HG02943 (cell line): ENCODE measurements at regions not wholly inside any gene's neighbourhood (a gene's known extent, or its start where the extent isn't known, plus 50 kb on each side); places are given as distances from the start of the nearest gene placed in this dataset.
A peak's percentile ranks its signal among the peaks of the same experiment; 100 is the strongest.
"Not testable (repeated sequence)": the region's sequence is repeated elsewhere in the genome, so short reads cannot be mapped to it uniquely, and the experiment has no call there.

Source experiments
- ATAC-seq: cut with Tn5 transposase; IDR thresholded peaks from one replicate; pipeline ENCODE4 v1.9.1; 2021; ENCODE audit warnings: mild to moderate bottlenecking, low read depth, moderate library complexity; ENCODE audit not compliant: unreplicated experiment

GRCh38 chr12:74676955-74677354, 139.3 kb downstream of the ATXN7L3B start:
- not testable (repeated sequence) for ATAC-seq

DNA sequence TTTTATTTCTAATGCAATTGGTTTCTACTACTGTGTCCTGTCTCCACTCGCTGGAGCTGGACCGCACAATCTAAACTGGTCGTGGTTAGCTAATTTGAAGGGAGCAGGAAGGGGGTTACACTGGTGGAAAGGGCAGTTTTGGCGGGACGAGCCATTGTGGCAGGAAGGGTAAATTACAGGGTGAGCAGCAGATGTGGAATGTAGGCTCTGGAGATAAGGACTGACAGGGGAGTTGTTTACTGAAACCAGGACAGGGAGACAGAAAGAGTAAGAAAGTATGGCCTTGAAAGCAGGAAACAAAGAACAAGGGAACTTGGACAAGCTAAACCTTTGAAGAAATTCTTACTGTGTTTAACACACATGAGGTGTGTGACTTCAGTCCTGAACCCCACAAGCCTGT, 147.8 kb downstream of the ATXN7L3B start:
- no peak for ATAC-seq

DNA sequence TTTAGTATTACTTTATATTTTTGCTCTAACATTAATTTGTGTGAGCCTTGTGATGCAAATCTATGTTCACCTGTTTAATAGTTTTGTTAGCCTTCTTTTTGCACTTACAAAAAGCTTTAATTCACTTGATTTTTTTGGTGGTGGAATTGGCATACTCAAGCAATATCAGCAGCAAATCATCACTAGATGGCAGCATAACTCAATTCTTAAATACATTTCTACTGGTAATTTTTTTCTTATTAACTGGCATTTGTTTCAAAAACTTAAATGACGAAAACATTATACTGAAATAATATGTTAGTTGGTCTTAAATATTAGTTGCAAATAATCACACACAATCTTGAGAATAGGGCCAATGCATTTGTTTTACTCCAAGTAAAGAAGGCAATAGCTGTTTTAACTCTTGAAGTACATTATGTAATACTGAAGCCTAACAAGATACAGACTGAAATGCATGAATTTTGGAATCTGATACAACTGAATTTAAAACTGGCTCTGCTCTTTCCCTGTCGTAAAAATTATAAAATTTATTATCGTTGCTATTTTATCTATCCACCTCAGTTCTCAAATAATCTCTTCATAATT, 151.5 kb downstream of the ATXN7L3B start:
- no peak for ATAC-seq

- no peak for ATAC-seq
Observed at GRCh38 chr12:74689929-74690328, 152.3 kb downstream of the ATXN7L3B start.

- no peak for ATAC-seq
Observed at GRCh38 chr12:74719447-74719846, 181.8 kb downstream of the ATXN7L3B start.

DNA sequence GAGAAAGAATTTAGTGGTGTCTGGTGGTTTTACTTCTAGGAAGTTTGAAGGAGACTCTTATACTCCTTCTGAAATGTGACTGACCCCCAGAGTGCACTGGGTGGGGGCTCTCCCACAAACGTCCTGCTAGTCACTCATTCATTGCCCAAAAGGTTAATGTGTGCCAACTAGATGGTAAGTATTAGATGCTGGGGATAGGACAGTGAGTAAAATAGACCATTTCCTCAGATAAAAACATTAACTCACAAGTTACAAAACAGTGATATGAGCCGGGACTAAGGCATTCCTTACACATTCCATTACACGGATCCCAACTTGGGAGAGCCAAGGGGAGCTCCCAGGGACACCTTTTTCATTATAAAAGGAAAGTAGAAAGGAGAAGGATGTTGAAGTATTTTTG, 185.1 kb downstream of the ATXN7L3B start:
- peak; percentile 69 for ATAC-seq

DNA sequence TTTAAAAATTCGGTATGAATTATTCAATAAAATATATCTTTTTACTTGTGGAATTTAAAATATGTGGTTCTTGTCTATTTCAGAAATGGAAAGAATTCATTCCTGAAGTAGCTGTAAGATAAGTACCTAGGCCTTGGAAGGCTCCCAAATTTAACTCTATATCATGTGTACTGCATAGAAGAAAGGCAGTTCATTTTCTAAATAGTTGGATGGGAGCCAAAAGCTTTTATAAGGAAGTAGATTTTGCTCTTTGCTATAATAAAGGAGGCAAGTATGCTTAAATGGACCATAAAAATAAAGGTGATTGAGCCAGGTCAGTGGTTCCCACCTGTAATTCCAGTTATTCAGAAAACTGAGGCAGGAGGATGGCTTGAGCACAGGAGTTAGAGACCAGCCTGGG, 187.5 kb downstream of the ATXN7L3B start:
- ATAC-seq, result no peak

DNA sequence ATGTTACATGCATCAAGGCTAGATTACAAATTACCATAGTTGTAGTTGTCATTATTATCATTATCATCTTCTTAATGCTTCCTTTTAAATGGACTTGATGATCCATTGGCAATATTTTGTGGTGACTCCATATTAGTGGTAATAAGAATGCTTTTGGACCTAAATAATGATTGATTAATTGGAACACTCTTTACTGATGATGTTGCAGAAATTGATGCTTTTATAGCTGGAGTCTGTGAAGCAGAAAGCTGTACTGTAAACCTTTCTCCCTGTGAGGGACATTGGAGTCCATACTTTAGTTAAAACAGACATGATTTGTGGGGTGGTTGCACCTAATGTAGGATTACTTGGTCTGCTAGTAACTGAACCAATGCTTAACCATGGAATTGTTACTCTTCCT, 190.4 kb downstream of the ATXN7L3B start:
- no peak for ATAC-seq

DNA sequence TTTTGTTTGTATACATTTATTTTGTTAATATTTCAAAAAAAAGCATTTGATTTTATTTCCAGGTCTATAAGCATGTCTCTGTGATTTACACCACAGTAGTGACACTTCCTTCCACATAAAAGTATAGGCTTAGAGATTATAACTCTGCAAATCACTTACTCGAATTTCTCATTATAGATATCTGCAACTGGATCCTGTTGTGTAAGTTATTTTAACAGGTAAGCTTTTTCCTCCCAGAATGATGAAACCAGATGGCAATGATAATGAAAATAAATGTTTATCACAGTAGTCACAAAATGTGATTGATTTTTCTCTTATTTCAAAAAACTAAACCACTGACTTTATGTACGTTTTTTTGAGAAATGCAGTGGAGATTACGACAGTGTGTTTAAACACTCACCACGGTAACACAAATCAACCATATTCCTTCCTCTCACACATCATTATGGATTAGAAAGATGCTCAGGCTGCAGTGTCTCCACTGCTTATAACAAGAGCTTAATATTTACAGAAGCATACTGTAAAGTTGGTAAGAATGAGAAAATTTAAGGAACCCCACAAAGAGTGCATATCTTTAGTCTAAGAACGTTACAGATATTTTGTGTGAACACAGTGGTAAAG, 194.6 kb downstream of the ATXN7L3B start:
- ATAC-seq, result no peak

GRCh38 chr12:74732826-74733225, 195.2 kb downstream of the ATXN7L3B start:
- ATAC-seq, result no peak

GRCh38 chr12:74741112-74741511, 203.5 kb downstream of the ATXN7L3B start:
- no peak for ATAC-seq

DNA sequence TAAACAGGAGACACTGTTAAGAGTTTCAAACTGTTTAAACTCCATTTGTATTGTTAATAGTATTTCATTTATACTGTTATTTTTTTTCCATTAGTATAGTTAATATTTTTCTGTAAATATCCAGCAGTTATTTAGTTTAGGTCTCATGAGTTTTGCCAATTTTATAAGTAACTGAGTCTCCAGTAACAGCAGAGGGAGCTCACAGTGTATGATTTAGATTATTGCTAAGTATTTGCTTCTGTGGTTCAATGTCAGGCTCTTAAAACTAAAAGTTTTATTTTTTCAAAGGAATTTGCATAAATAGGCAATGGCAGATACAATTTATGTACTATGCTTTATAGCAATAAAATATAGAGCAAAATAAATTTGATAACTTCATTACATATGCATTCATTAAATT, 209.7 kb downstream of the ATXN7L3B start:
- ATAC-seq, result no peak

- no peak for ATAC-seq
Observed at GRCh38 chr12:74751441-74751840, 213.8 kb downstream of the ATXN7L3B start.

DNA sequence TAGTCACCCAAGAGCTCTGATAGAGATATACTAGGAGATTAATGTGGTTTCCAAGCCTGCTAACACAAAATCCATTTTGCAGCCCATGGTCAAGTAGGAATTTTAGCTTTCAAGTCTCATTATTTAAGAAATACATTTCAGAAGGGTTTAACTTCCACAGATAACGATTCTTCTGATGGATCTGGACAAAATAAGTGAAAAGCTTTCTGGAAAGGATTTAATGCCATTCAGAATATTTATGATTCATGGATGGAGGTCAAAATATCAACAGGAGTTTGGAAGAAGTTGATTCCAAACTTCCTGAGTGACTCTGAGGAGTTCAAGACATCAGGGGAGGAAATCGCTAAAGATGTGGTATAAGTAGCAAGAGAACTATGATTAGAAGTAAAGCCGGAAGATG, 214.6 kb downstream of the ATXN7L3B start:
- ATAC-seq, result no peak

- no peak for ATAC-seq
Observed at GRCh38 chr12:74770552-74770951, 232.9 kb downstream of the ATXN7L3B start.

GRCh38 chr12:74775276-74775675, 237.6 kb downstream of the ATXN7L3B start:
- no peak for ATAC-seq

DNA sequence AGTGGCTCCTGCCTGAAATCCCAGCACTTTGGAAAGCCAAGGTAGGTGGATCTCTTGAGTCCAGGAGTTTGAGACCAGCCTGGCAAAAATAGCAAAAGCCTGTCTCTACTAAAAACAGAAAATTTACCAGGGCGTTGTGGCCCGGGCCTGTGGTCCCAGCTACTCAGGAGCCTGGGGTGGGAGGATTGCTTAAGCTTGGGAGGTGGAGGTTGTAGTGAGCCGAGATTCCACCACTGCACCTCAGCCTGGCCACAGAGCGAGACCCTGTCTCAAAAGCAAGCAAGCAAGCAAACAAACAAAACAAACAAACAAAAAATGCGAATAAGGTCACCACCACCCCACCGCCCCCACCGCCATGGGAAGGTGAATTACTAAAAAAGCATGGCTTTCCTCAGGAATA, 238.7 kb downstream of the ATXN7L3B start:
- ATAC-seq, result no peak

DNA sequence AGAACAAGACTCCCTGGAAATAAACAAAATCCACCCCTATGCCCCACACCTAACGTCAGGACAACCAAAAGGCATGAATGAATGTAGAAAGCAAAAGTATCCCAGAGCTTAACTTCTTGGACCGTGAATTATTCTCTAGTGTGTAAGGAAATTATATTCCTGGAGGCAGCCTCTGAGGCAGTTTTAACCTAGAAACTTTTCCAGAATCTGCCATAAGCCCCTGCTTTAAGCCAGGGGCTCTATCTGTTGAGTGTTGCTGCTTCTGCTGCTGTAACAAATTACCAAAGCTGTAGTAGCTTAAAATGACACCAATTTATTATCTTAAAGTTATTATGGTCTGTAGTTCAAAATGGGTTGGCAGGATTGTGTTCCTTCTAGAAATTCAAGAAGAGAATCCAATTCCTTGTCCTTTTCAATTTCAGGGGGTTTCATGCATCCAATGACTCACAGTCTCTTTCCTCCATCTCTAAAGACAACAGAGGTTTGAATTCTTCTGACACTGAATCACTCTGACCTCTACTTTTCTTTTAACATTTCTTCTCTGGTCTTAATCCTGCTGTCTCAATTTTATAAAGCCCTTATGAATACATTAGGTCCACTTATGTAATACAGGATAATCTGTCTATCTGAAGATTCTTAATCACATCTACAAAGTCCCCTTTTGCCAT, 242.7 kb downstream of the ATXN7L3B start:
- no peak for ATAC-seq

- not testable (repeated sequence) for ATAC-seq
Observed at GRCh38 chr12:74780850-74781241, 243.2 kb downstream of the ATXN7L3B start.

DNA sequence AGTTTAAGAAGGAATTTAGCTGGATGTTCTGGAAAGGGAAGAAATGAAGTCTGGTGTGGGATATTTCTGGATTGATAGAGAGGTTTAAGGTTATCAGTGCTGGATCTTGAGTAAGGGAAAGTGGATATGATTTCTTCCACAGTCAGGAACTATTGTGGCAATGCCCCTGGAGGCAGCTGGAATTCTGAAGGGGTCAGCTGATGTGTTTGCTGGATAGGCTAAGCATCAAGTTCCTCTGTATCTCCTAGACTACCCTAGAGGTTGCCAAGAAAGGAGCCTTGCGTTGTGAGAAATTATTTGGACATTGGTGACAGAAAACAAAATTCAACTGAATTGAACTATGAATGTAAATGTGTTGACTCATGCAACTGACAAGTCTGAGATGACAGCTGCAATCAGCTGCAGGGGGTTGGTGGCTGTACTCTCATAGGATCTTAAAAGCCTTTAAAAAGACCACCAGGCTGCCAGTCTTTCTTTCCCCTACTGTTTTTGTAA, 244.4 kb downstream of the ATXN7L3B start:
- ATAC-seq, result no peak

DNA sequence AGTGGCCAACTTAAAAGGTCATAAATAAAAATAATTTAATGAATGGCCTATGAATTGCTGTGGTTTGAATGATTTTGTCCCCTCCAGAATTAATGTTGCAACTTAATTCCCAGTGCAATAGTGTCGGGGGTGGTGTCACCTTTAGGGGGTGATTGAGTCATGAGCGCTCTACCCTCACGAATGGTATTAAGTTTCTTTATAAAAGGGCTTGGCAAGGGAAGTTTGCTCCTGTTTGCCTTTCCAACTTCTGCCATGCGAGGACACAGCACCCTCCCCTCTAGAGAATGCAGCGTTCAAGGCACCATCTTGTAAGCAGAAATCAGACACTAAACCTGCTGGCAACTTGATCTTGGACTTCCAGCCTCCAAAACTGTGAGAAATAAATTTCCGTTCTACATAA, 253.3 kb downstream of the ATXN7L3B start:
- ATAC-seq, result no peak

- ATAC-seq, result no peak
Observed at GRCh38 chr12:74791365-74791764, 253.7 kb downstream of the ATXN7L3B start.
